ENCODE measurements at regions not wholly inside any gene's neighbourhood (a gene's known extent, or its start where the extent isn't known, plus 50 kb on each side); places are given as distances from the start of the nearest gene placed in this dataset.

DNA sequence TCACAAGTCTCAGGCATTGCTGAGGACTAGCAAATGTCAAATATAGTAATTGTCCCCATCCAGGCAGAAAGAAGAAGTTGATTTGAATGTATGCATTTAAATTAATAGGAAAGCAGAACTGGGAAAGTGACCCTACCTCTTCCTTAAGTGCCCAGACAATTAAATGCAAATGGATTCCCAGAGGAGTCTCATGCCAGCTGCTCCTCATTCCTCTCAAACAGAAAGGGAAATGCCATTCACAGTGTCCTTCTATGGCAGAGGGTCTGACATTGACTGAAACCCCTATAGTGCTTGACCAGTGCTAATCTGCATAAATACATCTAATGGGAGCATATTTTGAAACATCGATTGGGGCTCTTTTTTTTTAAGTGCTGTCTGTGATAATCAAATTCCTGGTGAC lies 292.4 kb upstream of the SEL1L start:
- Histone ChIP-seq H3K9ac (replicated peaks; ENCODE audit: extremely low read depth, insufficient read depth, low read length) (no peak overlapping the region), H3K9me1 (replicated peaks; ENCODE audit: control insufficient read depth, extremely low read depth, insufficient read depth, low read length) (no peaks in the 10 kb centered on the region), H2AFZ (ENCODE audit: low read depth, low read length) (no peak overlapping the region), H3K4me3 (replicated peaks in 1 of 3; ENCODE audit: insufficient read depth in 1 of 3, low read depth in 1 of 3, low read length in 3 of 3) (no peak overlapping the region), H3K4me2 (ENCODE audit: insufficient read depth, low read length) (no peak overlapping the region), H4K20me1 (replicated peaks; ENCODE audit: control insufficient read depth, extremely low read depth, insufficient read depth, low read length) (no peaks in the 10 kb centered on the region), H3K79me2 (ENCODE audit: control insufficient read depth, insufficient read depth, low read length) (no peaks in the 10 kb centered on the region), H3K36me3 (ENCODE audit: control insufficient read depth in 2 of 2, extremely low read depth in 1 of 2, insufficient read depth in 2 of 2, low read length in 2 of 2) (no peaks in the 10 kb centered on the region), H3K27ac (ENCODE audit: insufficient read depth, low read depth, low read length) (no peak overlapping the region), H3K9me3 (replicated peaks; ENCODE audit: control insufficient read depth, insufficient read depth, low read length) (no peaks in the 10 kb centered on the region), H3K27me3 (ENCODE audit: control insufficient read depth in 2 of 2, insufficient read depth in 2 of 2, low read length in 2 of 2) (no peaks in the 10 kb centered on the region), H3K4me1 (ENCODE audit: control insufficient read depth, extremely low read depth, insufficient read depth, low read length) (no peaks in the 10 kb centered on the region)
- POLR2A ChIA-PET = no interaction called here
- TF ChIP-seq POLR2A (IDR thresholded peaks at IDR 0.05; ENCODE audit: low read depth, low read length) = no peak
- TF ChIP-seq, protein P1, sequence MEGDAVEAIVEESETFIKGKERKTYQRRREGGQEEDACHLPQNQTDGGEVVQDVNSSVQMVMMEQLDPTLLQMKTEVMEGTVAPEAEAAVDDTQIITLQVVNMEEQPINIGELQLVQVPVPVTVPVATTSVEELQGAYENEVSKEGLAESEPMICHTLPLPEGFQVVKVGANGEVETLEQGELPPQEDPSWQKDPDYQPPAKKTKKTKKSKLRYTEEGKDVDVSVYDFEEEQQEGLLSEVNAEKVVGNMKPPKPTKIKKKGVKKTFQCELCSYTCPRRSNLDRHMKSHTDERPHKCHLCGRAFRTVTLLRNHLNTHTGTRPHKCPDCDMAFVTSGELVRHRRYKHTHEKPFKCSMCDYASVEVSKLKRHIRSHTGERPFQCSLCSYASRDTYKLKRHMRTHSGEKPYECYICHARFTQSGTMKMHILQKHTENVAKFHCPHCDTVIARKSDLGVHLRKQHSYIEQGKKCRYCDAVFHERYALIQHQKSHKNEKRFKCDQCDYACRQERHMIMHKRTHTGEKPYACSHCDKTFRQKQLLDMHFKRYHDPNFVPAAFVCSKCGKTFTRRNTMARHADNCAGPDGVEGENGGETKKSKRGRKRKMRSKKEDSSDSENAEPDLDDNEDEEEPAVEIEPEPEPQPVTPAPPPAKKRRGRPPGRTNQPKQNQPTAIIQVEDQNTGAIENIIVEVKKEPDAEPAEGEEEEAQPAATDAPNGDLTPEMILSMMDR (IDR thresholded peaks at IDR 0.05; ENCODE audit: extremely low read depth in 1 of 2, insufficient read depth in 1 of 2, low read depth in 1 of 2, low read length in 2 of 2) = no peak
- TF ChIP-seq, protein P2, sequence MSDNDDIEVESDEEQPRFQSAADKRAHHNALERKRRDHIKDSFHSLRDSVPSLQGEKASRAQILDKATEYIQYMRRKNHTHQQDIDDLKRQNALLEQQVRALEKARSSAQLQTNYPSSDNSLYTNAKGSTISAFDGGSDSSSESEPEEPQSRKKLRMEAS (IDR thresholded peaks at IDR 0.05; ENCODE audit: insufficient read depth, insufficient read length) = no peak
- TF ChIP-seq MYC (IDR thresholded peaks at IDR 0.05; ENCODE audit: low read depth, low read length) = no peak
- no peak for TF ChIP-seq JUN (IDR thresholded peaks at IDR 0.05; ENCODE audit: borderline replicate concordance, insufficient read depth, insufficient read length, low read depth)
- no peak for TF ChIP-seq GATA2 (IDR thresholded peaks at IDR 0.05; ENCODE audit: insufficient read depth, insufficient read length, low read depth, low read length)
- DNase-seq (ENCODE audit: low read depth, low spot score) (no peak), FAIRE-seq (no peak)
- dilution Hi-C loops (cut with MboI; ENCODE audit: extremely low pct_ligation_motif_present, low sequenced_read_pairs) (no loop called here), intact Hi-C loops (cut with micrococcal nuclease) (no loop called here)
- CTCF ChIA-PET = no interaction called here
- no TSS peak for BruUV-seq (replicated peaks)

DNA sequence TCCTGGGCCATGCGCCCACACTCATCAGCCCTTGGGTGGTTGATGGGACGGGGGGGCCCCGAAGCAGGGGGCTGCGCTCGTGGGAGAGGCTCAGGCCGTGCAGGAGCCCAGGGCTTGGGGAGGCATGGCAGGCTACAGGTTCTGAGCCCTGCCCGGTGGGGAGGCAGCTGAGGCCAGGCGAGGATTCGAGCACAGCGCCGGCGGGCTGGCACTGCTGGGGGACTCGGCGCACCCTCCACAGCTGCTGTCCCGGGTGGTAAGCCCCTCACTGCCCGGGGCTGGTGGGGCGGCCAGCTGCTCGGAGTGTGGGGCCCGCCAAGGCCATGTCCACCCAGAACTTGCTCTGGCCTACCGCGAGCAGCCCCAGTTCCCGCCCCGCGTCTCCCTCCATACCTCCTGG lies 295.8 kb upstream of the SEL1L start:
- dilution Hi-C loops (cut with MboI; ENCODE audit: extremely low pct_ligation_motif_present, low sequenced_read_pairs) (no loop called here), intact Hi-C loops (cut with micrococcal nuclease) (no loop called here)
- Histone ChIP-seq H3K27ac (ENCODE audit: insufficient read depth, low read depth, low read length) (no peak overlapping the region), H3K27me3 (ENCODE audit: control insufficient read depth in 2 of 2, insufficient read depth in 2 of 2, low read length in 2 of 2) (no peaks in the 10 kb centered on the region), H3K9me3 (replicated peaks; ENCODE audit: control insufficient read depth, insufficient read depth, low read length) (peaks cover 2% of the 10 kb centered on the region), H4K20me1 (replicated peaks; ENCODE audit: control insufficient read depth, extremely low read depth, insufficient read depth, low read length) (no peaks in the 10 kb centered on the region), H3K79me2 (ENCODE audit: control insufficient read depth, insufficient read depth, low read length) (no peaks in the 10 kb centered on the region), H3K9me1 (replicated peaks; ENCODE audit: control insufficient read depth, extremely low read depth, insufficient read depth, low read length) (no peaks in the 10 kb centered on the region), H2AFZ (ENCODE audit: low read depth, low read length) (no peak overlapping the region), H3K4me2 (ENCODE audit: insufficient read depth, low read length) (no peak overlapping the region), H3K9ac (replicated peaks; ENCODE audit: extremely low read depth, insufficient read depth, low read length) (no peak overlapping the region), H3K4me3 (replicated peaks in 1 of 3; ENCODE audit: insufficient read depth in 1 of 3, low read depth in 1 of 3, low read length in 3 of 3) (no peak overlapping the region), H3K36me3 (ENCODE audit: control insufficient read depth in 2 of 2, extremely low read depth in 1 of 2, insufficient read depth in 2 of 2, low read length in 2 of 2) (no peaks in the 10 kb centered on the region), H3K4me1 (ENCODE audit: control insufficient read depth, extremely low read depth, insufficient read depth, low read length) (no peaks in the 10 kb centered on the region)
- CTCF ChIA-PET = no interaction called here
- no TSS peak for BruUV-seq (replicated peaks)
- FAIRE-seq (no peak), DNase-seq (ENCODE audit: low read depth, low spot score) (no peak)
- POLR2A ChIA-PET = no interaction called here
- no peak for TF ChIP-seq GATA2 (IDR thresholded peaks at IDR 0.05; ENCODE audit: insufficient read depth, insufficient read length, low read depth, low read length)
- no peak for TF ChIP-seq POLR2AphosphoS5 (IDR thresholded peaks at IDR 0.05; ENCODE audit: insufficient read depth, low read depth, low read length)
- TF ChIP-seq, protein P1 (IDR thresholded peaks at IDR 0.05; ENCODE audit: extremely low read depth in 1 of 2, insufficient read depth in 1 of 2, low read depth in 1 of 2, low read length in 2 of 2) = no peak
- TF ChIP-seq, protein P2 (IDR thresholded peaks at IDR 0.05; ENCODE audit: insufficient read depth, insufficient read length) = no peak
- no peak for TF ChIP-seq EZH2 (IDR thresholded peaks at IDR 0.05; ENCODE audit: borderline replicate concordance, low read depth, low read length, severe bottlenecking)
- no peak for TF ChIP-seq POLR2A (IDR thresholded peaks at IDR 0.05; ENCODE audit: low read depth, low read length)
- TF ChIP-seq MYC (IDR thresholded peaks at IDR 0.05; ENCODE audit: low read depth, low read length) = no peak
- TF ChIP-seq JUN (IDR thresholded peaks at IDR 0.05; ENCODE audit: borderline replicate concordance, insufficient read depth, insufficient read length, low read depth) = no peak
- no peak for TF ChIP-seq FOS (IDR thresholded peaks at IDR 0.05; ENCODE audit: borderline replicate concordance, insufficient read depth, low read length)
